Lower lobe of right lung (tissue), 2 donors: ENCODE measurements at regions not wholly inside any gene's neighbourhood (a gene's known extent, or its start where the extent isn't known, plus 50 kb on each side); places are given as distances from the start of the nearest gene placed in this dataset.

Experiments
- ATAC-seq, 2 donors: fragments of 200-7000 bp; cut with Tn5 transposase; one replicate each; pipeline ENCODE4 v1.9.1; 2020 to 2022; ENCODE audit warnings: mild to moderate bottlenecking in 2 of 2, moderate library complexity in 2 of 2
- DNase-seq: peaks from one replicate; pipeline ENCODE4 v3.0.0-alpha.2; 2020
- H3K27ac ChIP-seq: fragments of 200-600 bp; one replicate; pipeline ENCODE4 v1.8.0; 2022
- H3K27me3 ChIP-seq: fragments of 200-600 bp; one replicate; pipeline ENCODE4 v1.8.0; 2022; ENCODE audit warnings: low read depth
- H3K36me3 ChIP-seq: fragments of 200-600 bp; one replicate; pipeline ENCODE4 v1.8.0; 2022; ENCODE audit warnings: mild to moderate bottlenecking
- H3K4me1 ChIP-seq: fragments of 200-600 bp; one replicate; pipeline ENCODE4 v1.8.0; 2022
- H3K4me3 ChIP-seq: fragments of 200-600 bp; one replicate; pipeline ENCODE4 v1.8.0; 2022; ENCODE audit warnings: mild to moderate bottlenecking
- H3K9me3 ChIP-seq: fragments of 200-600 bp; one replicate; pipeline ENCODE4 v1.8.0; 2022
- intact Hi-C: fragments of 100-400 bp; cut with DNase I; formaldehyde crosslinking; loops from one replicate; pipeline ENCODE4 v1.11.0; 2022
- TF ChIP-seq, protein P1 (sequence below): fragments of 200-600 bp; IDR thresholded peaks from one replicate; pipeline ENCODE4 v1.8.0; 2022; ENCODE audit warnings: antibody characterized with exemption, mild to moderate bottlenecking
- donor health status: DM: no; HTN: yes; CAD: no; lungs with severe emphysema.

GRCh38 chr16:11401161-11402050 is 56.1 kb downstream of the RMI2 start:
- ATAC-seq (peak; percentile 40 to 54), DNase-seq (peak; percentile 63)
- H3K36me3 ChIP-seq, result no peaks in the 10 kb centered on the region
- H3K4me1 ChIP-seq, result no peaks in the 10 kb centered on the region
- no peaks in the 10 kb centered on the region for H3K27me3 ChIP-seq
- intact Hi-C loops, result loop anchor here (10.0 kb wide), 2 partner anchors 243 to 313 kb away; no protein-coding TSS in a partner anchor
- TF ChIP-seq, protein P1, sequence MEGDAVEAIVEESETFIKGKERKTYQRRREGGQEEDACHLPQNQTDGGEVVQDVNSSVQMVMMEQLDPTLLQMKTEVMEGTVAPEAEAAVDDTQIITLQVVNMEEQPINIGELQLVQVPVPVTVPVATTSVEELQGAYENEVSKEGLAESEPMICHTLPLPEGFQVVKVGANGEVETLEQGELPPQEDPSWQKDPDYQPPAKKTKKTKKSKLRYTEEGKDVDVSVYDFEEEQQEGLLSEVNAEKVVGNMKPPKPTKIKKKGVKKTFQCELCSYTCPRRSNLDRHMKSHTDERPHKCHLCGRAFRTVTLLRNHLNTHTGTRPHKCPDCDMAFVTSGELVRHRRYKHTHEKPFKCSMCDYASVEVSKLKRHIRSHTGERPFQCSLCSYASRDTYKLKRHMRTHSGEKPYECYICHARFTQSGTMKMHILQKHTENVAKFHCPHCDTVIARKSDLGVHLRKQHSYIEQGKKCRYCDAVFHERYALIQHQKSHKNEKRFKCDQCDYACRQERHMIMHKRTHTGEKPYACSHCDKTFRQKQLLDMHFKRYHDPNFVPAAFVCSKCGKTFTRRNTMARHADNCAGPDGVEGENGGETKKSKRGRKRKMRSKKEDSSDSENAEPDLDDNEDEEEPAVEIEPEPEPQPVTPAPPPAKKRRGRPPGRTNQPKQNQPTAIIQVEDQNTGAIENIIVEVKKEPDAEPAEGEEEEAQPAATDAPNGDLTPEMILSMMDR, result no peak
- no peak overlapping the region for H3K27ac ChIP-seq
- H3K4me3 ChIP-seq, result no peak overlapping the region
- no peaks in the 10 kb centered on the region for H3K9me3 ChIP-seq

DNA sequence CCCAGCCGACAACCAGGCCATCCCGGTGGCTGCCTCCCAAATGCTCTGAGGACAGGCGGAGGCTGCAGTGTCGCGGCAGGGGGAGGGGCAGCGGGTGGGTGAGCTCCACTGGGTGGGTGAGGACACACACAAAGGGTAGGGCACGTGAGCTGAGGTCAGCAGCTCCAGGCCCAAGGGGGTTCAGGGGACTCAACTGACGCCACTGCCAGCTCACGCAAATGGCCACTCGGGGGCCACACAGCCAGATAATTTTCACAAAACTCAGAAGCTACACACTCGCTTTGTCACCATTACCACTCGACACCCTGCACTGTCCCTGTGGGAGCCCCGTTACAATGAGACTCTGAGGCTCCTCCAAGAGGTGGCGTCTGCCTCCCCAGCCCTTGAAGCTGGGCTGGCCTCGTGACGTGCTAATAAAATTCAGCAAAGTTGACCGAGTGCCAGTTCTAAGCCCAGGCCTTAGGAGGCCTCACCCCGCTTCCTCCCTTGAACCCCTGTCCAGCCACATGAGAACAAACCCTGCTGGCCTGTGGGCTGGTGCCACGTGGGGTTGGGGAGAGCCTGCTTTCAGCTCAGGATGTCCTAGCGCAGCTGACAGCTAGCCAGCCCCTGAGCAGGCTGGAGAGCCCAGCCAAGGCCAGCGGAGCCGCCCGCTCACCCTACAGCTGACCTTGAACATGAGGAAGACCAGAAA is 56.9 kb downstream of the RMI2 start:
- Histone ChIP-seq H3K27me3 (no peaks in the 10 kb centered on the region), H3K36me3 (no peaks in the 10 kb centered on the region), H3K27ac (no peak overlapping the region), H3K4me1 (no peaks in the 10 kb centered on the region), H3K9me3 (no peaks in the 10 kb centered on the region), H3K4me3 (no peak overlapping the region)
- DNase-seq, result no peak
- intact Hi-C loops, result loop anchor here (10.0 kb wide), 2 partner anchors 243 to 313 kb away; no protein-coding TSS in a partner anchor
- ATAC-seq, result no peak
- TF ChIP-seq, protein P1, result no peak

DNA sequence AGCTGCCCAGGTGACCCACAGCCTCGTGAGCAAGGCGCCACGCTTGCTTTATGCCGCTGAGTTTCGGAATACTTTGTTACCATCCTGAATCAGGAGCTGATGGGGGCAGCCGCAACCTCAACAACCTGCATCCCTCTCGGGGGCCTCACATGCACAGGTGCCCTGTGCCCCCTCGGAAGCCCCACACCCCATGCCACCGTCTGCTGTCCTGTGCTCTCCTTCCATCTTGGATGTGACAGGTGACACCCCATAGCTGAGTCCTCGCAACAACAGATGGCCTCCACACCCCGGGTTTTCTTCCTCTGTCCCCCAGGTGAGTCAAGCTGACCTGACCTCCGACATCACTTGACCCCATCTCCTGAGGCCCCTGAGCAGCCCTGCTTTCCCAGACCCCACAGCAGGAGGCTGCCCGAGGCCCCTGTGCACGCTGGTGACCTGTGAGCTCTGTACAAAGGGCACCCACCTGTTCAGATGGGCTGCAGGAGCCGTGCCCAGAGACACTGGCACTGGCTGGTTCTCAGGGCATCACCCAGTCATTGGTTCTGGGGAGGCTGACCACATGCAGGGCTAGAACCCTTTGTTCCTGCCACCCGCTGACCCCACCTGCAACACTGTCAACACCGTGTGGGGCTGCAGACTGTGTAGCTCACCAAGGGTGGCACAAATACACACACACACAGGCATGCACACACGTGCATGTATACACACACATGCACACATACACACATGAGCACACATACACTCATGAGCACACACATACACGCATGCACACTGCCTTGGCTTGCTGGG is 57.7 kb downstream of the RMI2 start:
- ATAC-seq (no peak), DNase-seq (no peak)
- Histone ChIP-seq H3K9me3 (no peaks in the 10 kb centered on the region), H3K4me3 (no peak overlapping the region), H3K36me3 (no peaks in the 10 kb centered on the region), H3K27ac (no peak overlapping the region), H3K27me3 (no peaks in the 10 kb centered on the region), H3K4me1 (no peaks in the 10 kb centered on the region)
- TF ChIP-seq, protein P1, result no peak
- intact Hi-C loops, result loop anchor here (10.0 kb wide), 2 partner anchors 242 to 312 kb away; no protein-coding TSS in a partner anchor

- no peaks in the 10 kb centered on the region for H3K36me3 ChIP-seq
- DNase-seq, result no peak
- intact Hi-C loops, result loop anchor here (10.0 kb wide), 2 partner anchors 241 to 311 kb away; no protein-coding TSS in a partner anchor
- no peak for ATAC-seq
- H3K9me3 ChIP-seq, result no peaks in the 10 kb centered on the region
- TF ChIP-seq, protein P1, result no peak
- H3K27ac ChIP-seq, result no peak overlapping the region
- H3K4me3 ChIP-seq, result no peak overlapping the region
- H3K4me1 ChIP-seq, result no peaks in the 10 kb centered on the region
- no peaks in the 10 kb centered on the region for H3K27me3 ChIP-seq
These were observed 58.2 kb downstream of the RMI2 start for GRCh38 chr16:11403534-11403795.

DNA sequence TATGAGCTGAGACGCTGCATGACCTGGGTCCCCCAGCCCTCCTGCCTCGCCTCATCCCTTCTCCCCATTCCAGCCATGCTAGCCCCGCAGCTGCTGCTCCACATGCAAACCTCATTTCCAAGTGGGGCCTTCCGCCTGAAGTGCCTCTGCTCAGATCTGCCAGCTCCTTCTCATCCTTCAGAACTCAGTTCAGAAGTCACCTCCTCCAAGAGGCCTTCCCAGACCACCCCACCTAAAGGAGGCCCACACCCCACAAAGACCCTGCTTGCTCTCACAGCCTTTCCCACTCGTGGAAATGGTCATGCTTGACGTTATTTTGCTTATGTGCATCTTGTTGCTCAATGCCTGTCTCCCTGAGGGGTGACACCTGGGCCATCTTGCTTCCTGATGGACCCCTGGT is 58.7 kb downstream of the RMI2 start:
- intact Hi-C loops, result loop anchor here (10.0 kb wide), 2 partner anchors 241 to 311 kb away; no protein-coding TSS in a partner anchor
- no peak for ATAC-seq

More for the DNA sequence above, 58.7 kb downstream of the RMI2 start:
- Histone ChIP-seq H3K4me1 (no peaks in the 10 kb centered on the region), H3K27me3 (no peaks in the 10 kb centered on the region), H3K4me3 (no peak overlapping the region), H3K36me3 (no peaks in the 10 kb centered on the region), H3K27ac (no peak overlapping the region), H3K9me3 (no peaks in the 10 kb centered on the region)
- TF ChIP-seq, protein P1, result no peak
- DNase-seq, result no peak
